Neural cell (in vitro differentiated cells): ENCODE measurements at regions not wholly inside any gene's neighbourhood (a gene's known extent, or its start where the extent isn't known, plus 50 kb on each side); places are given as distances from the start of the nearest gene placed in this dataset.

Experiments
- H2AFZ ChIP-seq: fragments of 200-600, 300-800 bp; sonication (generic), shearing (Covaris generic); 2 replicates; pipeline ENCODE4 v1.6.0; 2014; ENCODE audit warnings: low read depth, mild to moderate bottlenecking, antibody characterized with exemption, low read length, moderate library complexity
- H3F3A ChIP-seq: fragments of 200-600 bp; shearing (Covaris generic); 2 replicates; pipeline ENCODE4 v1.6.1; 2016; ENCODE audit warnings: mild to moderate bottlenecking, moderate library complexity, mixed read lengths, antibody characterized with exemption, low read length; ENCODE audit not compliant: insufficient read depth, poor library complexity, severe bottlenecking
- H3K27ac ChIP-seq: fragments of 200-600, 300-800 bp; sonication (generic), shearing (Covaris generic); 2 replicates; pipeline ENCODE4 v1.5.1; 2014; ENCODE audit warnings: mild to moderate bottlenecking, low read length, moderate library complexity
- H3K27me3 ChIP-seq: fragments of 300-800, 200-600 bp; sonication (generic), shearing (Covaris generic); 2 replicates; pipeline ENCODE4 v1.6.0; 2014; ENCODE audit warnings: mild to moderate bottlenecking, low read depth, low read length, moderate library complexity; ENCODE audit not compliant: insufficient read depth
- H3K36me3 ChIP-seq: fragments of 300-800, 200-600 bp; sonication (generic), shearing (Covaris generic); 2 replicates; pipeline ENCODE4 v1.5.1; 2014; ENCODE audit warnings: mild to moderate bottlenecking, antibody characterized with exemption, low read length, moderate library complexity; ENCODE audit not compliant: insufficient read depth
- H3K4me2 ChIP-seq: fragments of 300-800, 200-600 bp; sonication (generic), shearing (Covaris generic); 2 replicates; pipeline ENCODE4 v1.6.0; 2014; ENCODE audit warnings: mild to moderate bottlenecking, low read length
- H3K4me3 ChIP-seq: fragments of 300-800, 200-600 bp; sonication (generic), shearing (Covaris generic); 2 replicates; pipeline ENCODE4 v1.5.1; 2014; ENCODE audit warnings: mild to moderate bottlenecking, low read length, moderate library complexity
- H3K79me2 ChIP-seq: fragments of 200-600 bp; shearing (Covaris generic); replicated peaks from 2 replicates; pipeline ENCODE4 v1.6.0; 2014; ENCODE audit warnings: mild to moderate bottlenecking, low read length, moderate library complexity; ENCODE audit not compliant: insufficient read depth
- H3K9ac ChIP-seq: fragments of 300-800, 200-600 bp; sonication (generic), shearing (Covaris generic); 2 replicates; pipeline ENCODE4 v1.6.1; 2016; ENCODE audit warnings: mild to moderate bottlenecking, low read length, mixed read lengths
- H3K9me2 ChIP-seq: fragments of 200-600 bp; shearing (Covaris generic); 2 replicates; pipeline ENCODE4 v1.6.1; 2016; ENCODE audit warnings: mild to moderate bottlenecking, low read length, mixed read lengths; ENCODE audit not compliant: insufficient read depth
- H3K9me3 ChIP-seq: fragments of 200-600, 300-800 bp; sonication (generic), shearing (Covaris generic); 2 replicates; pipeline ENCODE4 v1.6.1; 2016; ENCODE audit warnings: mild to moderate bottlenecking, mixed run types, low read length, moderate library complexity, mixed read lengths
- H4K20me1 ChIP-seq: fragments of 200-600 bp; shearing (Covaris generic); 2 replicates; pipeline ENCODE4 v1.6.1; 2016; ENCODE audit warnings: mild to moderate bottlenecking, mixed run types; ENCODE audit not compliant: insufficient read depth
- CTCF ChIP-seq: fragments of 450-650 bp; IDR thresholded peaks from 2 replicates; pipeline ENCODE4 v1.5.1; 2014; ENCODE audit warnings: antibody characterized with exemption, mild to moderate bottlenecking, moderate library complexity; ENCODE audit not compliant: poor library complexity, severe bottlenecking
- EP300 ChIP-seq: fragments of 450-650 bp; conservative IDR thresholded peaks from 2 replicates; pipeline ENCODE4 v1.6.1; 2014; ENCODE audit warnings: antibody characterized with exemption, mild to moderate bottlenecking, moderate library complexity; ENCODE audit not compliant: poor library complexity, severe bottlenecking
- EZH2 ChIP-seq: fragments of 200-600, 300-800 bp; shearing (Covaris generic), sonication (generic); IDR thresholded peaks from 2 replicates; pipeline ENCODE4 v1.6.1; 2014; ENCODE audit warnings: antibody characterized with exemption, low read length, borderline replicate concordance, mild to moderate bottlenecking; ENCODE audit not compliant: insufficient read depth, poor library complexity, severe bottlenecking
- MXI1 ChIP-seq: fragments of 450-650 bp; conservative IDR thresholded peaks from 2 replicates; pipeline ENCODE4 v1.6.1; 2014; ENCODE audit warnings: antibody characterized with exemption, mild to moderate bottlenecking; ENCODE audit not compliant: poor library complexity, severe bottlenecking
- POLR2AphosphoS5 ChIP-seq: IDR thresholded peaks from 2 replicates; pipeline ENCODE4 v1.6.1; 2012
- RAD21 ChIP-seq: fragments of 450-650 bp; conservative IDR thresholded peaks from 2 replicates; pipeline ENCODE4 v1.6.1; 2014; ENCODE audit warnings: antibody characterized with exemption, mild to moderate bottlenecking, moderate library complexity
- SMC3 ChIP-seq: fragments of 450-650 bp; conservative IDR thresholded peaks from 2 replicates; pipeline ENCODE4 v1.6.1; 2014; ENCODE audit warnings: antibody characterized with exemption, mild to moderate bottlenecking, moderate library complexity; ENCODE audit not compliant: poor library complexity
- TAF1 ChIP-seq: IDR thresholded peaks from 2 replicates; pipeline ENCODE4 v1.6.1; 2012; ENCODE audit warnings: low read depth
- TF ChIP-seq, protein P1 (sequence below): IDR thresholded peaks from 2 replicates; pipeline ENCODE4 v1.6.1; 2012; ENCODE audit warnings: borderline replicate concordance

DNA sequence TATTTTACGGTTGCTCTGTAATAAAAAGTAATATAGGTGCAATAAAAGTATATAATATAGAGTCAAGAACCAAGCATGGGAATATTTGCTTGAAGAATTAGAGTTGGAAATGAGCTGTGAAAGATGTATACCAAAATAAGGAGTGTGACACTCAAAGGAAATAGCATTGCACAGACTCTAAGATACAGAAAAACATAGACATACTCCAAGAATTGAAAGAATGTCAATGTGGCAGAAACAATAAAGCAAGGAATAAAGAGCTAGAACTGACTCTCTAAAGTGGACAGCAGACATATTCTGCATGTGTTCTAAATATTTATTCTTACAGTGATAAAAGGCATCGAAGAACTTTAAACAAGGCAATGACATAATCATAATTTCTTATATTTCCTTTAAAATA, 561.1 kb upstream of the SETBP1 start (continued):
- TF ChIP-seq, protein P1, sequence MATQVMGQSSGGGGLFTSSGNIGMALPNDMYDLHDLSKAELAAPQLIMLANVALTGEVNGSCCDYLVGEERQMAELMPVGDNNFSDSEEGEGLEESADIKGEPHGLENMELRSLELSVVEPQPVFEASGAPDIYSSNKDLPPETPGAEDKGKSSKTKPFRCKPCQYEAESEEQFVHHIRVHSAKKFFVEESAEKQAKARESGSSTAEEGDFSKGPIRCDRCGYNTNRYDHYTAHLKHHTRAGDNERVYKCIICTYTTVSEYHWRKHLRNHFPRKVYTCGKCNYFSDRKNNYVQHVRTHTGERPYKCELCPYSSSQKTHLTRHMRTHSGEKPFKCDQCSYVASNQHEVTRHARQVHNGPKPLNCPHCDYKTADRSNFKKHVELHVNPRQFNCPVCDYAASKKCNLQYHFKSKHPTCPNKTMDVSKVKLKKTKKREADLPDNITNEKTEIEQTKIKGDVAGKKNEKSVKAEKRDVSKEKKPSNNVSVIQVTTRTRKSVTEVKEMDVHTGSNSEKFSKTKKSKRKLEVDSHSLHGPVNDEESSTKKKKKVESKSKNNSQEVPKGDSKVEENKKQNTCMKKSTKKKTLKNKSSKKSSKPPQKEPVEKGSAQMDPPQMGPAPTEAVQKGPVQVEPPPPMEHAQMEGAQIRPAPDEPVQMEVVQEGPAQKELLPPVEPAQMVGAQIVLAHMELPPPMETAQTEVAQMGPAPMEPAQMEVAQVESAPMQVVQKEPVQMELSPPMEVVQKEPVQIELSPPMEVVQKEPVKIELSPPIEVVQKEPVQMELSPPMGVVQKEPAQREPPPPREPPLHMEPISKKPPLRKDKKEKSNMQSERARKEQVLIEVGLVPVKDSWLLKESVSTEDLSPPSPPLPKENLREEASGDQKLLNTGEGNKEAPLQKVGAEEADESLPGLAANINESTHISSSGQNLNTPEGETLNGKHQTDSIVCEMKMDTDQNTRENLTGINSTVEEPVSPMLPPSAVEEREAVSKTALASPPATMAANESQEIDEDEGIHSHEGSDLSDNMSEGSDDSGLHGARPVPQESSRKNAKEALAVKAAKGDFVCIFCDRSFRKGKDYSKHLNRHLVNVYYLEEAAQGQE, result no peak
- TF ChIP-seq EZH2, result no peak
- TF ChIP-seq TAF1, result no peak

GRCh38 chr18:44123743-44124142, 556.9 kb upstream of the SETBP1 start:
- no peaks in the 10 kb centered on the region for H3K9me3 ChIP-seq
- H3F3A ChIP-seq, result no peaks in the 10 kb centered on the region
- H4K20me1 ChIP-seq, result no peaks in the 10 kb centered on the region
- H3K27me3 ChIP-seq, result no peaks in the 10 kb centered on the region
- H3K9me2 ChIP-seq, result no peaks in the 10 kb centered on the region
- H3K4me2 ChIP-seq, result no peak overlapping the region
- no peak overlapping the region for H3K9ac ChIP-seq
- TF ChIP-seq RAD21 (no peak), MXI1 (no peak), EZH2 (no peak), CTCF (no peak), SMC3 (no peak), POLR2AphosphoS5 (no peak), EP300 (no peak), TAF1 (no peak)
- TF ChIP-seq, protein P1, result no peak
- no peak overlapping the region for H2AFZ ChIP-seq
- H3K36me3 ChIP-seq, result no peaks in the 10 kb centered on the region
- H3K4me3 ChIP-seq, result no peak overlapping the region
- H3K27ac ChIP-seq, result no peak overlapping the region
- H3K79me2 ChIP-seq, result no peaks in the 10 kb centered on the region
